Progenitor cell of endocrine pancreas (in vitro differentiated cells): ENCODE measurements at regions not wholly inside any gene's neighbourhood (a gene's known extent, or its start where the extent isn't known, plus 50 kb on each side); places are given as distances from the start of the nearest gene placed in this dataset.

ENCODE experiments used
- DNase-seq: peaks from one replicate; pipeline ENCODE4 v3.0.0; 2021; ENCODE audit warnings: low spot score; ENCODE audit not compliant: unreplicated experiment
- H3K27ac Mint-ChIP-seq: 2 replicates; pipeline ENCODE4 v1.8.0; 2021; ENCODE audit warnings: mild to moderate bottlenecking, moderate library complexity, mixed read lengths
- H3K27me3 Mint-ChIP-seq: 2 replicates; pipeline ENCODE4 v1.8.0; 2021; ENCODE audit warnings: mixed read lengths
- H3K36me3 Mint-ChIP-seq: 2 replicates; pipeline ENCODE4 v1.8.0; 2022; ENCODE audit warnings: mixed read lengths; ENCODE audit not compliant: insufficient read depth
- H3K4me1 Mint-ChIP-seq: 2 replicates; pipeline ENCODE4 v1.8.0; 2021; ENCODE audit warnings: low read depth, mixed read lengths
- H3K4me3 Mint-ChIP-seq: 2 replicates; pipeline ENCODE4 v1.8.0; 2021; ENCODE audit warnings: low read depth, mild to moderate bottlenecking, moderate library complexity, mixed read lengths
- H3K9me3 Mint-ChIP-seq: 2 replicates; pipeline ENCODE4 v1.8.0; 2021; ENCODE audit warnings: low read depth, mixed read lengths
- CTCF ChIP-seq: fragments of 200-600 bp; sonication (generic); IDR thresholded peaks from one replicate; pipeline ENCODE4 v1.5.0; 2021; ENCODE audit warnings: antibody characterized with exemption, mild to moderate bottlenecking; ENCODE audit not compliant: unreplicated experiment

- H3K27ac Mint-ChIP-seq, result no peak overlapping the region
- no peaks in the 10 kb centered on the region for H3K27me3 Mint-ChIP-seq
- DNase-seq, result no peak
- peaks cover 4% of the 10 kb centered on the region for H3K9me3 Mint-ChIP-seq
- no peak for TF ChIP-seq CTCF
- no peak overlapping the region for H3K4me3 Mint-ChIP-seq
- peaks cover 2% of the 10 kb centered on the region for H3K36me3 Mint-ChIP-seq
- no peaks in the 10 kb centered on the region for H3K4me1 Mint-ChIP-seq
Observed at GRCh38 chr12:67400742-67401141, 131.6 kb downstream of the CAND1 start.

GRCh38 chr12:67410246-67410645 is 141.1 kb downstream of the CAND1 start:
- Mint-ChIP-seq H3K4me1 (peaks cover 12% of the 10 kb centered on the region), H3K27me3 (no peaks in the 10 kb centered on the region), H3K4me3 (no peak overlapping the region), H3K27ac (no peak overlapping the region), H3K9me3 (peaks cover 24% of the 10 kb centered on the region), H3K36me3 (peaks cover 5% of the 10 kb centered on the region)
- no peak for TF ChIP-seq CTCF
- DNase-seq, result no peak

GRCh38 chr12:67410667-67411067 is 141.5 kb downstream of the CAND1 start:
- peaks cover 3% of the 10 kb centered on the region for H3K36me3 Mint-ChIP-seq
- no peak overlapping the region for H3K27ac Mint-ChIP-seq
- no peak for DNase-seq
- TF ChIP-seq CTCF, result no peak
- H3K4me3 Mint-ChIP-seq, result no peak overlapping the region
- no peaks in the 10 kb centered on the region for H3K27me3 Mint-ChIP-seq
- peaks cover 12% of the 10 kb centered on the region for H3K4me1 Mint-ChIP-seq
- peaks cover 20% of the 10 kb centered on the region for H3K9me3 Mint-ChIP-seq

- H3K9me3 Mint-ChIP-seq, result peaks cover 13% of the 10 kb centered on the region
- H3K4me1 Mint-ChIP-seq, result peaks cover 12% of the 10 kb centered on the region
- DNase-seq, result no peak
- H3K4me3 Mint-ChIP-seq, result no peak overlapping the region
- TF ChIP-seq CTCF, result no peak
- no peaks in the 10 kb centered on the region for H3K36me3 Mint-ChIP-seq
- H3K27me3 Mint-ChIP-seq, result peaks cover 2% of the 10 kb centered on the region
- peak overlapping the region; percentile 65 for H3K27ac Mint-ChIP-seq
Observed at GRCh38 chr12:67411562-67411961, 142.4 kb downstream of the CAND1 start.

GRCh38 chr12:67413577-67413976 is 144.4 kb downstream of the CAND1 start:
- Mint-ChIP-seq H3K9me3 (peaks cover 3% of the 10 kb centered on the region), H3K4me1 (peaks cover 7% of the 10 kb centered on the region), H3K4me3 (no peak overlapping the region), H3K27ac (no peak overlapping the region), H3K36me3 (no peaks in the 10 kb centered on the region), H3K27me3 (peaks cover 3% of the 10 kb centered on the region)
- TF ChIP-seq CTCF, result no peak
- DNase-seq, result no peak
